GM21423 (cell line): ENCODE measurements at regions not wholly inside any gene's neighbourhood (a gene's known extent, or its start where the extent isn't known, plus 50 kb on each side); places are given as distances from the start of the nearest gene placed in this dataset.
"Not testable (repeated sequence)": the region's sequence is repeated elsewhere in the genome, so short reads cannot be mapped to it uniquely, and the experiment has no call there.

Experiments used
- ATAC-seq: cut with Tn5 transposase; IDR thresholded peaks from one replicate; pipeline ENCODE4 v1.9.1; 2021; ENCODE audit warnings: mild to moderate bottlenecking, moderate library complexity; ENCODE audit not compliant: unreplicated experiment

GRCh38 chr16:63769211-63769610, 1352.7 kb downstream of the CDH11 start:
- ATAC-seq, result no peak

- ATAC-seq, result not testable (repeated sequence)
Measured at GRCh38 chr16:63760246-63760645, 1361.6 kb downstream of the CDH11 start.

GRCh38 chr16:63752347-63752746, 1369.5 kb downstream of the CDH11 start:
- no peak for ATAC-seq

GRCh38 chr16:63749276-63749675, 1372.6 kb downstream of the CDH11 start:
- no peak for ATAC-seq

- ATAC-seq, result no peak
Measured at GRCh38 chr16:63745456-63745855, 1376.4 kb downstream of the CDH11 start.

GRCh38 chr16:63744077-63744874, 1377.6 kb downstream of the CDH11 start:
- ATAC-seq, result no peak

GRCh38 chr16:63742150-63742549, 1379.7 kb downstream of the CDH11 start:
- ATAC-seq, result no peak

- ATAC-seq, result no peak
Measured at GRCh38 chr16:63737633-63738032, 1384.2 kb downstream of the CDH11 start.

GRCh38 chr16:63735456-63735855, 1386.4 kb downstream of the CDH11 start:
- no peak for ATAC-seq

- ATAC-seq, result no peak
Measured at GRCh38 chr16:63720848-63721247, 1401.0 kb downstream of the CDH11 start.

GRCh38 chr16:63719926-63720325, 1401.9 kb downstream of the CDH11 start:
- ATAC-seq, result no peak

- no peak for ATAC-seq
Measured at GRCh38 chr16:63717806-63718205, 1404.1 kb downstream of the CDH11 start.

- no peak for ATAC-seq
Measured at GRCh38 chr16:63714876-63715275, 1407.0 kb downstream of the CDH11 start.

- no peak for ATAC-seq
Measured at GRCh38 chr16:63712725-63713124, 1409.1 kb downstream of the CDH11 start.

- no peak for ATAC-seq
Measured at GRCh38 chr16:63703612-63704011, 1418.3 kb downstream of the CDH11 start.

- ATAC-seq, result no peak
Measured at GRCh38 chr16:63702981-63703590, 1418.8 kb downstream of the CDH11 start.

GRCh38 chr16:63697736-63698135, 1424.1 kb downstream of the CDH11 start:
- no peak for ATAC-seq

GRCh38 chr16:63695347-63695746, 1426.5 kb downstream of the CDH11 start:
- no peak for ATAC-seq

GRCh38 chr16:63690961-63691360, 1430.9 kb downstream of the CDH11 start:
- ATAC-seq, result no peak

- ATAC-seq, result no peak
Measured at GRCh38 chr16:63690267-63690666, 1431.6 kb downstream of the CDH11 start.

- ATAC-seq, result no peak
Measured at GRCh38 chr16:63689068-63689467, 1432.8 kb downstream of the CDH11 start.
